GM18951 (cell line): ENCODE measurements at regions not wholly inside any gene's neighbourhood (a gene's known extent, or its start where the extent isn't known, plus 50 kb on each side); places are given as distances from the start of the nearest gene placed in this dataset.

Source experiments
- POLR2A ChIP-seq: IDR thresholded peaks from 4 replicates; pipeline ENCODE4 v1.6.1; 2011; ENCODE audit warnings: mild to moderate bottlenecking; ENCODE audit not compliant: insufficient read length, insufficient read depth; ENCODE audit errors: extremely low read depth
- in situ Hi-C: fragments of 300-500 bp; cut with MboI; formaldehyde crosslinking; loops from one replicate; pipeline ENCODE4 v1.12.0; 2022; ENCODE audit warnings: low sequenced_read_pairs, mixed read lengths, inconsistent platforms; ENCODE audit not compliant: unreplicated experiment

- TF ChIP-seq POLR2A = no peak
- in situ Hi-C loops = loop anchor here (25.0 kb wide), 1 partner anchor 327 kb away; no protein-coding TSS in a partner anchor
Observed at GRCh38 chr18:8989017-8989416, 113.5 kb upstream of the NDUFV2 start.

GRCh38 chr18:8989855-8990254 lies 112.6 kb upstream of the NDUFV2 start:
- in situ Hi-C loops = loop anchor here (25.0 kb wide), 1 partner anchor 328 kb away; no protein-coding TSS in a partner anchor
- no peak for TF ChIP-seq POLR2A

- no peak for TF ChIP-seq POLR2A
- in situ Hi-C loops = loop anchor here (25.0 kb wide), 1 partner anchor 328 kb away; no protein-coding TSS in a partner anchor
Observed at GRCh38 chr18:8990276-8991031, 112.0 kb upstream of the NDUFV2 start.

GRCh38 chr18:8991155-8991554 lies 111.3 kb upstream of the NDUFV2 start:
- in situ Hi-C loops = loop anchor here (25.0 kb wide), 1 partner anchor 329 kb away; no protein-coding TSS in a partner anchor
- no peak for TF ChIP-seq POLR2A

- in situ Hi-C loops = loop anchor here (25.0 kb wide), 1 partner anchor 330 kb away; no protein-coding TSS in a partner anchor
Observed at GRCh38 chr18:8992500-8992899, 110.0 kb upstream of the NDUFV2 start.

- in situ Hi-C loops = loop anchor here (25.0 kb wide), 1 partner anchor 332 kb away; no protein-coding TSS in a partner anchor
- TF ChIP-seq POLR2A = no peak
Observed at GRCh38 chr18:8994603-8995002, 107.9 kb upstream of the NDUFV2 start.

- in situ Hi-C loops = loop anchor here (25.0 kb wide), 1 partner anchor 333 kb away; no protein-coding TSS in a partner anchor
- TF ChIP-seq POLR2A = no peak
Observed at GRCh38 chr18:8995096-8995495, 107.4 kb upstream of the NDUFV2 start.

GRCh38 chr18:8996771-8997432 lies 105.6 kb upstream of the NDUFV2 start:
- no peak for TF ChIP-seq POLR2A
- in situ Hi-C loops = loop anchor here (25.0 kb wide), 1 partner anchor 335 kb away; no protein-coding TSS in a partner anchor

- TF ChIP-seq POLR2A = no peak
- in situ Hi-C loops = loop anchor here (25.0 kb wide), 1 partner anchor 335 kb away; no protein-coding TSS in a partner anchor
Observed at GRCh38 chr18:8997634-8998033, 104.9 kb upstream of the NDUFV2 start.

GRCh38 chr18:8998481-8999217 lies 103.8 kb upstream of the NDUFV2 start:
- TF ChIP-seq POLR2A = no peak
- in situ Hi-C loops = loop anchor here (25.0 kb wide), 1 partner anchor 336 kb away; no protein-coding TSS in a partner anchor

GRCh38 chr18:8999872-9000271 lies 102.6 kb upstream of the NDUFV2 start:
- no peak for TF ChIP-seq POLR2A
- in situ Hi-C loops = loop anchor here (25.0 kb wide), 1 partner anchor 338 kb away; no protein-coding TSS in a partner anchor

GRCh38 chr18:9000733-9001132 lies 101.8 kb upstream of the NDUFV2 start:
- no peak for TF ChIP-seq POLR2A
- in situ Hi-C loops = no loop called here

GRCh38 chr18:9001209-9001608 lies 101.3 kb upstream of the NDUFV2 start:
- TF ChIP-seq POLR2A = no peak
- in situ Hi-C loops = no loop called here
